Adrenal gland (tissue), 5 donors: ENCODE measurements at regions not wholly inside any gene's neighbourhood (a gene's known extent, or its start where the extent isn't known, plus 50 kb on each side); places are given as distances from the start of the nearest gene placed in this dataset.

Experiments used
- POLR2A ChIP-seq, 2 donors: fragments of 450-650 bp; IDR thresholded peaks; one replicate each; pipeline ENCODE4 v1.6.1; 2017; ENCODE audit warnings: antibody characterized with exemption in 2 of 2, mild to moderate bottlenecking in 2 of 2, moderate library complexity in 1 of 2
- TF ChIP-seq, protein P1 (sequence below), 6 experiments: fragments of 450-650 bp in 4 of 6; fragments of 200-600 bp in 2 of 6; sonication (generic) in 1 of 6; IDR thresholded peaks; 1 replicate in 5 of 6; 2 replicates in 1 of 6; pipeline versions ENCODE4 v1.5.1 to v1.8.0; 2016 to 2021; ENCODE audit warnings: antibody characterized with exemption in 6 of 6, mild to moderate bottlenecking in 2 of 6, moderate library complexity in 1 of 6
- donor health status: DM: no; HTN: no; CAD: no.

DNA sequence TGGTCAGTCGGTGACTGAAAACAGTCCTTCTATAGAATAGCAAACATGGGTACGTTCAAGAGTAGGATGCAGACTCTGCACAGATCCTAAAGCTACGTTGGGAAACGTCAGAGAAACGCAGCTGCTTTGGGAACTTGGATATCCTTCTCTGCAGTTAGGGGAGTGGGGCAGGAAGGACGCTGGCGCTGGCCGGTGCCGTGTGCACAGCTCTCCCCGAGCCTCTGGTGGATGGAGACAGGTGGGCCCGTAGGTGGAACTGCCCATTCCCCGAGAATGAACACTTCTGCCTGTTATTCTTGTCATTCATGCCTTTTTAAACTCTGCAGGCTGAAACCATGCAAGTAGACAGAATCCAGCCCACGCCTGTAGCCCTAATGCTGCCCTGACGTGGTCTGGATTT lies 91.7 kb upstream of the MBOAT2 start:
- TF ChIP-seq, protein P1, sequence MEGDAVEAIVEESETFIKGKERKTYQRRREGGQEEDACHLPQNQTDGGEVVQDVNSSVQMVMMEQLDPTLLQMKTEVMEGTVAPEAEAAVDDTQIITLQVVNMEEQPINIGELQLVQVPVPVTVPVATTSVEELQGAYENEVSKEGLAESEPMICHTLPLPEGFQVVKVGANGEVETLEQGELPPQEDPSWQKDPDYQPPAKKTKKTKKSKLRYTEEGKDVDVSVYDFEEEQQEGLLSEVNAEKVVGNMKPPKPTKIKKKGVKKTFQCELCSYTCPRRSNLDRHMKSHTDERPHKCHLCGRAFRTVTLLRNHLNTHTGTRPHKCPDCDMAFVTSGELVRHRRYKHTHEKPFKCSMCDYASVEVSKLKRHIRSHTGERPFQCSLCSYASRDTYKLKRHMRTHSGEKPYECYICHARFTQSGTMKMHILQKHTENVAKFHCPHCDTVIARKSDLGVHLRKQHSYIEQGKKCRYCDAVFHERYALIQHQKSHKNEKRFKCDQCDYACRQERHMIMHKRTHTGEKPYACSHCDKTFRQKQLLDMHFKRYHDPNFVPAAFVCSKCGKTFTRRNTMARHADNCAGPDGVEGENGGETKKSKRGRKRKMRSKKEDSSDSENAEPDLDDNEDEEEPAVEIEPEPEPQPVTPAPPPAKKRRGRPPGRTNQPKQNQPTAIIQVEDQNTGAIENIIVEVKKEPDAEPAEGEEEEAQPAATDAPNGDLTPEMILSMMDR (IDR thresholded peaks at IDR 0.05): no peak
- no peak for TF ChIP-seq POLR2A (IDR thresholded peaks at IDR 0.05)
